H9 (cell line): ENCODE measurements at regions not wholly inside any gene's neighbourhood (a gene's known extent, or its start where the extent isn't known, plus 50 kb on each side); places are given as distances from the start of the nearest gene placed in this dataset.

Source experiments
- DNase-seq: peaks from one replicate; pipeline ENCODE4 v3.0.0-alpha.2; 2017
- H2AFZ ChIP-seq: one replicate; pipeline ENCODE4 v1.6.1; 2013; ENCODE audit warnings: mild to moderate bottlenecking, low read length, control low read depth, moderate library complexity
- H2AK5ac ChIP-seq: 2 replicates; pipeline ENCODE4 v1.6.1; 2013; ENCODE audit warnings: low read length, control low read depth, mixed read lengths; ENCODE audit not compliant: insufficient read length
- H2BK120ac ChIP-seq: one replicate; pipeline ENCODE4 v1.6.1; 2013; ENCODE audit warnings: low read depth, mild to moderate bottlenecking, low read length, control low read depth, inconsistent platforms; ENCODE audit not compliant: poor library complexity, severe bottlenecking
- H2BK12ac ChIP-seq: 2 replicates; pipeline ENCODE4 v1.6.1; 2013; ENCODE audit warnings: low read length, control low read depth, mixed read lengths, low read depth; ENCODE audit not compliant: insufficient read length
- H2BK15ac ChIP-seq: 2 replicates; pipeline ENCODE4 v1.6.1; 2013; ENCODE audit warnings: low read depth, low read length, control low read depth
- H2BK20ac ChIP-seq: one replicate; pipeline ENCODE4 v1.6.1; 2013; ENCODE audit warnings: low read depth, mild to moderate bottlenecking, low read length, control low read depth, inconsistent platforms; ENCODE audit not compliant: poor library complexity, severe bottlenecking
- H2BK5ac ChIP-seq: 2 replicates; pipeline ENCODE4 v1.6.1; 2013; ENCODE audit warnings: low read length, control low read depth, mixed read lengths; ENCODE audit not compliant: insufficient read length
- H3K14ac ChIP-seq: 2 replicates; pipeline ENCODE4 v1.6.1; 2013; ENCODE audit warnings: low read length, control low read depth; ENCODE audit not compliant: insufficient read depth
- H3K18ac ChIP-seq: 2 replicates; pipeline ENCODE4 v1.6.1; 2013; ENCODE audit warnings: low read depth, mild to moderate bottlenecking, mixed read lengths, low read length, control low read depth; ENCODE audit not compliant: insufficient read length
- H3K23ac ChIP-seq: 2 replicates; pipeline ENCODE4 v1.6.1; 2013; ENCODE audit warnings: low read length, control low read depth, mixed read lengths, low read depth; ENCODE audit not compliant: insufficient read length
- H3K23me2 ChIP-seq: 2 replicates; pipeline ENCODE4 v1.6.1; 2013; ENCODE audit warnings: low read depth, mild to moderate bottlenecking, mixed read lengths, low read length, control low read depth; ENCODE audit not compliant: insufficient read length, poor library complexity, severe bottlenecking
- H3K27ac ChIP-seq: 2 replicates; pipeline ENCODE4 v1.5.1; 2013; ENCODE audit warnings: low read length, control low read depth, mixed read lengths, low read depth; ENCODE audit not compliant: insufficient read length
- H3K27me3 ChIP-seq: 2 replicates; pipeline ENCODE4 v1.6.1; 2013; ENCODE audit warnings: low read length, control low read depth, inconsistent platforms; ENCODE audit not compliant: insufficient read depth
- H3K4ac ChIP-seq: 2 replicates; pipeline ENCODE4 v1.6.1; 2013; ENCODE audit warnings: low read depth, mild to moderate bottlenecking, control low read depth, inconsistent platforms, low read length, moderate library complexity
- H3K4me1 ChIP-seq: 2 replicates; pipeline ENCODE4 v1.6.1; 2013; ENCODE audit warnings: low read length, control low read depth, inconsistent platforms; ENCODE audit not compliant: insufficient read depth
- H3K4me2 ChIP-seq: 2 replicates; pipeline ENCODE4 v1.6.1; 2013; ENCODE audit warnings: low read length, control low read depth, mixed read lengths; ENCODE audit not compliant: insufficient read length, insufficient read depth
- H3K56ac ChIP-seq: 2 replicates; pipeline ENCODE4 v1.6.1; 2013; ENCODE audit warnings: low read depth, mild to moderate bottlenecking, mixed read lengths, low read length, control low read depth; ENCODE audit not compliant: insufficient read length
- H3K79me1 ChIP-seq: 2 replicates; pipeline ENCODE4 v1.6.1; 2013; ENCODE audit warnings: low read depth, mild to moderate bottlenecking, moderate library complexity, low read length, control low read depth, inconsistent platforms; ENCODE audit not compliant: insufficient read depth, poor library complexity, severe bottlenecking
- H3K79me2 ChIP-seq: 2 replicates; pipeline ENCODE4 v1.6.1; 2013; ENCODE audit warnings: low read length, control low read depth, inconsistent platforms; ENCODE audit not compliant: insufficient read depth
- H3K9ac ChIP-seq: 2 replicates; pipeline ENCODE4 v1.6.1; 2013; ENCODE audit warnings: low read length, control low read depth, mixed read lengths; ENCODE audit not compliant: insufficient read length; ENCODE audit errors: extremely low read depth
- H3K9me3 ChIP-seq: one replicate; pipeline ENCODE4 v1.6.1; 2013; ENCODE audit warnings: low read depth, low read length, inconsistent platforms; ENCODE audit not compliant: control insufficient read depth
- H3T11ph ChIP-seq: one replicate; pipeline ENCODE4 v1.6.1; 2013; ENCODE audit warnings: mild to moderate bottlenecking, low read length, control low read depth, inconsistent platforms
- H4K20me1 ChIP-seq: one replicate; pipeline ENCODE4 v1.6.1; 2013; ENCODE audit not compliant: control insufficient read depth, insufficient read length, insufficient read depth
- H4K5ac ChIP-seq: 2 replicates; pipeline ENCODE4 v1.6.1; 2013; ENCODE audit warnings: low read depth, mild to moderate bottlenecking, mixed read lengths, low read length, control low read depth; ENCODE audit not compliant: insufficient read length
- H4K8ac ChIP-seq: replicated peaks from 2 replicates; pipeline ENCODE4 v1.6.1; 2013; ENCODE audit warnings: low read length, control low read depth, mixed read lengths, low read depth; ENCODE audit not compliant: insufficient read length
- H4K91ac ChIP-seq: 2 replicates; pipeline ENCODE4 v1.6.1; 2013; ENCODE audit warnings: low read depth, mild to moderate bottlenecking, moderate library complexity, mixed read lengths, low read length, control low read depth; ENCODE audit not compliant: insufficient read length
- H3K27ac Mint-ChIP-seq, 3 experiments: 2 replicates in 2 of 3; 3 replicates in 1 of 3; pipeline ENCODE4 v1.8.0; 2020 to 2021; ENCODE audit warnings: mixed read lengths in 3 of 3, mild to moderate bottlenecking in 1 of 3, moderate library complexity in 1 of 3
- H3K27me3 Mint-ChIP-seq: 2 replicates; pipeline ENCODE4 v1.8.0; 2021; ENCODE audit warnings: low read depth, mild to moderate bottlenecking, moderate library complexity, mixed read lengths
- H3K36me3 Mint-ChIP-seq, 3 experiments: 2 replicates in 2 of 3; 3 replicates in 1 of 3; pipeline ENCODE4 v1.8.0; 2020 to 2021; ENCODE audit warnings: low read depth in 3 of 3, mixed read lengths in 3 of 3; ENCODE audit not compliant: insufficient read depth in 1 of 3
- H3K4me1 Mint-ChIP-seq, 2 experiments: 2 replicates each; pipeline ENCODE4 v1.8.0; 2020; ENCODE audit warnings: mixed read lengths in 2 of 2
- H3K4me3 Mint-ChIP-seq, 2 experiments: 2 replicates in 1 of 2; 3 replicates in 1 of 2; pipeline ENCODE4 v1.8.0; 2020 to 2021; ENCODE audit warnings: mild to moderate bottlenecking in 2 of 2, mixed read lengths in 2 of 2, moderate library complexity in 1 of 2
- H3K9me3 Mint-ChIP-seq, 2 experiments: 2 replicates in 1 of 2; 3 replicates in 1 of 2; pipeline ENCODE4 v1.8.0; 2020; ENCODE audit warnings: mild to moderate bottlenecking in 2 of 2, mixed read lengths in 2 of 2, moderate library complexity in 1 of 2
- CTCF ChIP-seq: fragments of 200-600 bp; sonication (generic); conservative IDR thresholded peaks from 3 replicates; pipeline ENCODE4 v1.8.0; 2021; ENCODE audit warnings: antibody characterized with exemption, mild to moderate bottlenecking
- WGBS: extraction: QIAGEN DNeasy Blood & Tissue Kit; methylation state at CpG from one replicate; pipeline ENCODE4 v1.1.7; 2013; ENCODE audit warnings: missing lambda C conversion rate, low lambda C conversion rate, mixed read lengths; ENCODE audit not compliant: insufficient read length; ENCODE audit errors: extremely low coverage; 5-methylcytosine and 5-hydroxymethylcytosine counted together

- Mint-ChIP-seq H3K4me1 (0 out of 4 replicates have a peak, but pooled peaks cover 2 to 4% of the 10 kb centered on the region in 2 experiments), H3K9me3 (no peaks in the 10 kb centered on the region; a peak in 1 of 5 replicates)
- no CpG with 5 or more reads among the region's 5 CpGs for WGBS
Measured at GRCh38 chr14:97779140-97779539, 982.0 kb downstream of the VRK1 start.

More at GRCh38 chr14:97779140-97779539, 982.0 kb downstream of the VRK1 start:
- H2AFZ ChIP-seq: no peak overlapping the region
- H3K9ac ChIP-seq: no peak overlapping the region
- H2BK12ac ChIP-seq: no peak overlapping the region
- no peak for TF ChIP-seq CTCF
- H3K79me2 ChIP-seq: no peaks in the 10 kb centered on the region
- no peak overlapping the region for H3K23ac ChIP-seq
- no peaks in the 10 kb centered on the region for H3K9me3 ChIP-seq
- no peaks in the 10 kb centered on the region for H3K79me1 ChIP-seq
- no peak overlapping the region for H3T11ph ChIP-seq
- H2BK5ac ChIP-seq: no peak overlapping the region
- H2BK15ac ChIP-seq: no peak overlapping the region
- H3K4ac ChIP-seq: no peak overlapping the region
- Mint-ChIP-seq H3K4me3 (no peak overlapping the region), H3K36me3 (peaks cover 0 to 4% (median 0%) of the 10 kb centered on the region in 3 experiments; a peak in 1 of 7 replicates), H3K27me3 (no peaks in the 10 kb centered on the region; the same call in 1 of the 2 replicates), H3K27ac (no peak overlapping the region)
- H2BK20ac ChIP-seq: no peak overlapping the region
- H3K14ac ChIP-seq: no peak overlapping the region
- H3K27ac ChIP-seq: no peak overlapping the region
- no peaks in the 10 kb centered on the region for H3K27me3 ChIP-seq
- no peak overlapping the region for H2AK5ac ChIP-seq
- no peak overlapping the region for H3K18ac ChIP-seq
- no peak for DNase-seq
- H4K5ac ChIP-seq: no peak overlapping the region
- H3K56ac ChIP-seq: no peak overlapping the region
- no peaks in the 10 kb centered on the region for H3K4me1 ChIP-seq
- no peak overlapping the region for H2BK120ac ChIP-seq
- no peaks in the 10 kb centered on the region for H4K20me1 ChIP-seq
- H4K91ac ChIP-seq: no peak overlapping the region
- H3K4me2 ChIP-seq: no peak overlapping the region
- H4K8ac ChIP-seq: no peak overlapping the region
- no peaks in the 10 kb centered on the region for H3K23me2 ChIP-seq
